Activated naive CD4-positive, alpha-beta T cell treated with anti-CD3 and anti-CD28 coated beads, Interleukin-2, amount 10 ng/mL, durations not matched to agents 7 days and 5 days (primary cell): ENCODE measurements at regions not wholly inside any gene's neighbourhood (a gene's known extent, or its start where the extent isn't known, plus 50 kb on each side); places are given as distances from the start of the nearest gene placed in this dataset.
"Not testable (repeated sequence)": the region's sequence is repeated elsewhere in the genome, so short reads cannot be mapped to it uniquely, and the experiment has no call there.

ENCODE experiments used
- CTCF ChIA-PET: fragments of 350-600 bp; sonication (Branson Sonifier 250); formaldehyde crosslinking; loops from one replicate; lab custom pipeline; 2021; ENCODE audit warnings: antibody characterized with exemption; lab: Charles Lee
- DNase-seq: peaks from one replicate; pipeline ENCODE4 v3.0.0-alpha.2; 2020
- H3K27ac Mint-ChIP-seq: one replicate; pipeline ENCODE4 v1.8.0; 2021; ENCODE audit warnings: mild to moderate bottlenecking, moderate library complexity, mixed read lengths
- H3K27me3 Mint-ChIP-seq: one replicate; pipeline ENCODE4 v1.8.0; 2021; ENCODE audit warnings: mild to moderate bottlenecking, mixed read lengths
- H3K36me3 Mint-ChIP-seq: one replicate; pipeline ENCODE4 v1.8.0; 2021; ENCODE audit warnings: mixed read lengths
- H3K4me1 Mint-ChIP-seq: one replicate; pipeline ENCODE4 v1.8.0; 2021; ENCODE audit warnings: mixed read lengths
- H3K4me3 Mint-ChIP-seq: one replicate; pipeline ENCODE4 v1.8.0; 2021; ENCODE audit warnings: mild to moderate bottlenecking, moderate library complexity, mixed read lengths
- H3K9me3 Mint-ChIP-seq: one replicate; pipeline ENCODE4 v1.8.0; 2021; ENCODE audit warnings: mixed read lengths

DNA sequence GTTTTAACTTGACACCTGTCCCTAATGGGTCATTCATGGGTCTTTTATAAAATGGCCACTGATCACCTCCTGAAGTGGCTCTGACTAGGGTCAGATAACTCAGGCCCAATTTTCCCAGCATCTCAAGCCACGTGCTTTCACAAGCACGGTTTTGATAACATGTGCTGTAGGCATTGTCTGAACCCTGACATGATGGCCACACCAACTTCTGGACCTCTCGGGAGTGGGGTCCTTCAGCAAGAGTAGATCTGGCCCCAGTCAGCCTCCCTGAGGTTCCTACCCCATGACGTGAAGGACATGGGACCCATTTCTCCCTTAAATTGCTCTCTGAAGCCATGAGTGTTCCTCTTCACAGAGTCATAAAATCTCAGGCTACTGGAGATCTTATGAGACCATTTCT is 60.4 kb upstream of the CCND1 start:
- H3K4me3 Mint-ChIP-seq = no peak overlapping the region
- no peak for DNase-seq
- CTCF ChIA-PET = no interaction called here
- H3K27me3 Mint-ChIP-seq = peaks cover 43% of the 10 kb centered on the region
- H3K9me3 Mint-ChIP-seq = no peaks in the 10 kb centered on the region
- H3K36me3 Mint-ChIP-seq = no peaks in the 10 kb centered on the region
- no peak overlapping the region for H3K27ac Mint-ChIP-seq
- no peaks in the 10 kb centered on the region for H3K4me1 Mint-ChIP-seq

DNA sequence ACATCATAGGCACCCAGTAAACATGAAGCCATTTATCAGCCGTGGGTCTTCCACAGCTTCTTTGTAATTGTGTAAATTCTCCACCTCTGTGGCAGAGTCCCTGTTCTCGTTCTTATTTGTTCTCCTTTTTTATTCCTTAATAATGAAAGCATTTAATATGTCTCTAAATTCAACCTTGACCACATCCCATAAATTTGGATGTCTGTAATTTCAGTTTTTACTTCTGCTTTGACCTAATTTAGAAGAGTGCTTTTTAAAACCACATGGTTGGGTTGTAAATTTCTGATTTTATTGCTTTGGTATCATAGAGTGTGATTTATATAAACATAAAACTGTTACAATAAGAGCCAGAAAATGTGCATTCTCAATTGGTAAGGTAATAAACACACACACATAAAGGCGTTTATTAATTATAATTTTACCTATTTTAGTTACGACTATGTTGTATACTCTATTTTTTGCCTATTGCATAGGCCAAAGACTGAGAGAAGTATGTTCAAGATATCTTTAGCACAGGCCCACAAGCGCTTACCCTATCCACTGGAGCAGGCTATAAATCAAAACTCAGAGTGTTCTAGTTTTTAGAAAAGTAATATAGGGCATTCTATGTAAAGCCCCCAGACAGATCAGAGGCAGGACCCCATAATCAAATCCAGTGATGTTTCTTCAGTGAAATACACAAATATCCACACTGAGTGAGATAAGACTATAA is 58.0 kb upstream of the CCND1 start:
- H3K4me3 Mint-ChIP-seq = no peak overlapping the region
- no peaks in the 10 kb centered on the region for H3K9me3 Mint-ChIP-seq
- no peak for DNase-seq
- H3K4me1 Mint-ChIP-seq = no peaks in the 10 kb centered on the region
- no peak overlapping the region for H3K27ac Mint-ChIP-seq
- no peaks in the 10 kb centered on the region for H3K36me3 Mint-ChIP-seq
- peaks cover 26% of the 10 kb centered on the region for H3K27me3 Mint-ChIP-seq
- CTCF ChIA-PET = no interaction called here

DNA sequence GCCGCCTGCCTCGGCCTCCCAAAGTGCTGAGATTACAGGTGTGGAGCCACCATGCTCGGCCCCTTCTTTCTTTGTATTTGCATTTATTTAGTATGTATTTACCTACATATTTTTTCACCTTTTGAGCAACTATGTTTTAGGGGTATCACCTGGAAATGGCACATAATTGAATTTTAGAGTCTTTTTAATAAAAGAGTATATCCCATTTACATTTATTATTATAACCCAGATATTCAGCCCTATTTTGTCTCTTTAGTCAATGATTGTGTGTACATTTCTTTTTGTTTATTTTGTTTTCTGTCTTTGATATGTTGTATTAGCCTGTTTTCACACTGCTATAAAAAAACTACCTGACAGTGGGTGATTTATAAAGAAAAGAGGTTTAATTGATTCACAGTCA is 56.8 kb upstream of the CCND1 start:
- Mint-ChIP-seq H3K4me1 (no peaks in the 10 kb centered on the region), H3K9me3 (no peaks in the 10 kb centered on the region), H3K4me3 (no peak overlapping the region), H3K27ac (no peak overlapping the region), H3K36me3 (no peaks in the 10 kb centered on the region), H3K27me3 (peaks cover 19% of the 10 kb centered on the region)
- no peak for DNase-seq
- CTCF ChIA-PET = no interaction called here

GRCh38 chr11:69585385-69585784 is 55.6 kb upstream of the CCND1 start:
- CTCF ChIA-PET = no interaction called here
- Mint-ChIP-seq H3K36me3 (no peaks in the 10 kb centered on the region), H3K27ac (no peak overlapping the region), H3K27me3 (peaks cover 15% of the 10 kb centered on the region), H3K4me1 (no peaks in the 10 kb centered on the region), H3K4me3 (no peak overlapping the region), H3K9me3 (no peaks in the 10 kb centered on the region)
- DNase-seq = no peak

DNA sequence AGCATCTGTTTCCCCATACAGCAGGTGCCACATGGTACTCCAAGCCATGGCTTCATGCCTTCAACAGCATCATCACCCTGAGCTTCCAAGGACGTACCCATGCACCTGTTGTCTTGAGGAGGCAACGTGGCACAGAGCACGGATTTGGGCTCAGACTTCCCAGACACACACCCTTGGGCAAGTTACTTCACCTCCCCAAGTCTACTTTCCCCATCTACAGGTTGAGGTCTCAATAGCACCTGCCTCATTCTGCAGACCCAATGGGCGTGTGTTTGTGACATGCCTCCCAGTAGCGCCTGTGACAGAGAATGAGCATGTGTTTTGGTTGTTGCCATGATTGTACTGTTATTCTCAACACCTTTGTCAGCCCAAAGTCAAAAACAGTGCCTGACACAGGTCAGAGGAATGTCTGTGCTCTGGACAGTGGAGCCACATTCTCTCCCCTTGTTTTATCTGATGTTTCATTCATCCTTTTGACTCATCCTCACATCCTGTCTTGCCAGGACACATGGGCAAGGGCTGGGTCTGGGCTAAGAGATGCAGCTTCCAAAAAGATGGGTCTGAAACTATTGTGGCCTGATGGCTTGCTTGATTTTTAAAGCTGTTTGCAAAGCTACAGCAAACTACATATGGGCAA is 53.4 kb upstream of the CCND1 start:
- no peaks in the 10 kb centered on the region for H3K4me1 Mint-ChIP-seq
- CTCF ChIA-PET = no interaction called here
- H3K27ac Mint-ChIP-seq = peak overlapping the region; percentile 58
- no peak for DNase-seq
- H3K27me3 Mint-ChIP-seq = peaks cover 10% of the 10 kb centered on the region
- H3K36me3 Mint-ChIP-seq = no peaks in the 10 kb centered on the region
- H3K4me3 Mint-ChIP-seq = no peak overlapping the region
- H3K9me3 Mint-ChIP-seq = no peaks in the 10 kb centered on the region

- Mint-ChIP-seq H3K9me3 (no peaks in the 10 kb centered on the region), H3K4me3 (no peak overlapping the region), H3K36me3 (no peaks in the 10 kb centered on the region), H3K27me3 (peaks cover 10% of the 10 kb centered on the region), H3K27ac (no peak overlapping the region), H3K4me1 (no peaks in the 10 kb centered on the region)
- no peak for DNase-seq
- CTCF ChIA-PET = no interaction called here
Measured at GRCh38 chr11:69588270-69588669, 52.7 kb upstream of the CCND1 start.

DNA sequence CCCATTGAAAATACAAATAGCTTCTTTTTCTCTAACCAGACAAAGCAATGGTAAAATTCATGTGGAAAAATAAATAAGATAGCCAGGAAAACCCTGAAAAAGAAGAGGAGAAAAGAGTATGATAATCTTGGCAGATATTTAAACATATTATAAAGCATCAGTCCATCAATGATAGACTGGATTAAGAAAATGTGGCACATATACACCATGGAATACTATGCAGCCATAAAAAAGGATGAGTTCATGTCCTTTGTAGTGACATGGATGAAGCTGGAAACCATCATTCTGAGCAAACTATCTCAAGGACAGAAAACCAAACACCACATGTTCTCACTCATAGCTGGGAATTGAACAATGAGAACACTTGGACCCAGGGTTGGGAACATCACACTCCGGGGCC is 50.9 kb upstream of the CCND1 start:
- H3K9me3 Mint-ChIP-seq, H3K4me1 Mint-ChIP-seq, H3K27ac Mint-ChIP-seq, DNase-seq, H3K4me3 Mint-ChIP-seq, H3K36me3 Mint-ChIP-seq: not testable (repeated sequence)
- peaks cover 10% of the 10 kb centered on the region for H3K27me3 Mint-ChIP-seq
- CTCF ChIA-PET = interaction anchor here (0.7 kb wide), 1 partner anchor 138 kb away, joined by 3 read pairs; no protein-coding TSS in a partner anchor
